WTC11 (cell line): ENCODE measurements at regions not wholly inside any gene's neighbourhood (a gene's known extent, or its start where the extent isn't known, plus 50 kb on each side); places are given as distances from the start of the nearest gene placed in this dataset.

Experiments used
- ATAC-seq: fragments of 200-7000 bp; cut with Tn5 transposase; 2 replicates; pipeline ENCODE4 v1.10.0; 2021; ENCODE audit warnings: mild to moderate bottlenecking, moderate library complexity
- CTCF ChIA-PET: fragments of 300-600 bp; sonication (Branson Sonifier 250); formaldehyde crosslinking; loops from one replicate; lab custom pipeline; 2021; ENCODE audit warnings: antibody characterized with exemption; lab: Charles Lee
- POLR2A ChIA-PET: fragments of 350-600 bp; sonication (Branson Sonifier 250); formaldehyde crosslinking; loops from one replicate; lab custom pipeline; 2021; ENCODE audit warnings: antibody characterized with exemption; lab: Charles Lee
- DNase-seq: peaks from one replicate; pipeline ENCODE4 v3.0.0; 2021; ENCODE audit warnings: low spot score
- H3K27ac Mint-ChIP-seq: 2 replicates; pipeline ENCODE4 v1.8.0; 2021; ENCODE audit warnings: mixed read lengths
- H3K27me3 Mint-ChIP-seq: 2 replicates; pipeline ENCODE4 v1.8.0; 2021; ENCODE audit warnings: low read depth, mild to moderate bottlenecking, moderate library complexity, mixed read lengths
- H3K36me3 Mint-ChIP-seq: 2 replicates; pipeline ENCODE4 v1.8.0; 2021; ENCODE audit warnings: mixed read lengths
- H3K4me1 Mint-ChIP-seq: 2 replicates; pipeline ENCODE4 v1.8.0; 2022; ENCODE audit warnings: mixed read lengths
- H3K4me3 Mint-ChIP-seq: 2 replicates; pipeline ENCODE4 v1.8.0; 2021; ENCODE audit warnings: mild to moderate bottlenecking, moderate library complexity, mixed read lengths
- H3K9me3 Mint-ChIP-seq: 2 replicates; pipeline ENCODE4 v1.8.0; 2021; ENCODE audit warnings: mixed read lengths
- E2F4 ChIP-seq: sonication (generic); formaldehyde crosslinking; IDR thresholded peaks from 2 replicates; pipeline ENCODE4 v1.8.1; 2022; ENCODE audit warnings: low read depth, mild to moderate bottlenecking, moderate library complexity, missing genetic modification reagents, borderline replicate concordance
- ELF4 ChIP-seq: sonication (generic); formaldehyde crosslinking; IDR thresholded peaks from 2 replicates; pipeline ENCODE4 v1.8.1; 2022; ENCODE audit warnings: low read depth, mild to moderate bottlenecking, moderate library complexity, missing genetic modification reagents
- EMX1 ChIP-seq: fragments of 250-450 bp; sonication (Bioruptor Pico); IDR thresholded peaks from 2 replicates; pipeline ENCODE4 v1.8.0; 2021; ENCODE audit warnings: mild to moderate bottlenecking
- ERG ChIP-seq: fragments of 250-450 bp; sonication (Bioruptor Pico); IDR thresholded peaks from 2 replicates; pipeline ENCODE4 v1.8.0; 2021; ENCODE audit warnings: mild to moderate bottlenecking
- FOXK1 ChIP-seq: sonication (generic); formaldehyde crosslinking; IDR thresholded peaks from 2 replicates; pipeline ENCODE4 v1.8.0; 2022; ENCODE audit warnings: mild to moderate bottlenecking, moderate library complexity, missing genetic modification reagents
- FOXP1 ChIP-seq: sonication (generic); formaldehyde crosslinking; IDR thresholded peaks from 2 replicates; pipeline ENCODE4 v1.8.0; 2022; ENCODE audit warnings: missing genetic modification reagents, mild to moderate bottlenecking, moderate library complexity, borderline replicate concordance
- HMGA2 ChIP-seq: fragments of 250-450 bp; sonication (Bioruptor Pico); IDR thresholded peaks from 2 replicates; pipeline ENCODE4 v1.4.0; 2021; ENCODE audit warnings: mild to moderate bottlenecking, moderate library complexity
- KAT7 ChIP-seq: sonication (generic); formaldehyde crosslinking; IDR thresholded peaks from 2 replicates; pipeline ENCODE4 v1.8.1; 2023; ENCODE audit warnings: missing genetic modification reagents, mild to moderate bottlenecking, borderline replicate concordance
- PREB ChIP-seq: sonication (generic); formaldehyde crosslinking; IDR thresholded peaks from 2 replicates; pipeline ENCODE4 v1.8.1; 2022; ENCODE audit warnings: mild to moderate bottlenecking, missing genetic modification reagents, moderate library complexity, borderline replicate concordance
- TP53 ChIP-seq: sonication (generic); formaldehyde crosslinking; IDR thresholded peaks from 2 replicates; pipeline ENCODE4 v1.8.1; 2023; ENCODE audit warnings: mild to moderate bottlenecking, missing genetic modification reagents
- ZNF138 ChIP-seq: sonication (generic); formaldehyde crosslinking; conservative IDR thresholded peaks from 2 replicates; pipeline ENCODE4 v1.8.1; 2022; ENCODE audit warnings: mild to moderate bottlenecking, moderate library complexity, missing genetic modification reagents
- ZNF317 ChIP-seq: sonication (generic); formaldehyde crosslinking; IDR thresholded peaks from 2 replicates; pipeline ENCODE4 v1.8.1; 2023; ENCODE audit warnings: low read depth, mild to moderate bottlenecking, moderate library complexity, missing genetic modification reagents, borderline replicate concordance
- ZNF423 ChIP-seq: fragments of 250-450 bp; sonication (Bioruptor Pico); IDR thresholded peaks from 2 replicates; pipeline ENCODE4 v2.1.2; 2022; ENCODE audit warnings: mild to moderate bottlenecking, moderate library complexity
- TF ChIP-seq, protein P1 (sequence below): fragments of 250-450 bp; sonication (Bioruptor Pico); IDR thresholded peaks from 2 replicates; pipeline ENCODE4 v1.9.0; 2021; ENCODE audit warnings: mild to moderate bottlenecking, borderline replicate concordance
- TF ChIP-seq, protein P2 (sequence below): sonication (generic); formaldehyde crosslinking; IDR thresholded peaks from 2 replicates; pipeline ENCODE4 v1.8.1; 2022; ENCODE audit warnings: low read depth, missing genetic modification reagents, borderline replicate concordance
- TF ChIP-seq, protein P3 (sequence below): fragments of 250-450 bp; sonication (Bioruptor Pico); IDR thresholded peaks from 2 replicates; pipeline ENCODE4 v1.9.0; 2021; ENCODE audit warnings: mild to moderate bottlenecking

GRCh38 chr12:92535961-92536360, 166.8 kb upstream of the PLEKHG7 start:
- Mint-ChIP-seq H3K4me1 (peaks cover 15% of the 10 kb centered on the region), H3K27me3 (no peaks in the 10 kb centered on the region), H3K4me3 (no peak overlapping the region), H3K27ac (no peak overlapping the region), H3K9me3 (no peaks in the 10 kb centered on the region), H3K36me3 (no peaks in the 10 kb centered on the region)
- TF ChIP-seq KAT7 (CRISPR knock-in tag): no peak
- TF ChIP-seq HMGA2 (CRISPR knock-in tag): no peak
- no peak for TF ChIP-seq FOXP1 (CRISPR knock-in tag)
- DNase-seq: no peak
- CTCF ChIA-PET: no interaction called here
- POLR2A ChIA-PET: no interaction called here
- ATAC-seq: no peak

GRCh38 chr12:92533280-92533890, 169.4 kb upstream of the PLEKHG7 start:
- CTCF ChIA-PET: no interaction called here
- no peak overlapping the region for H3K27ac Mint-ChIP-seq
- TF ChIP-seq ZNF423 (CRISPR knock-in tag): no peak
- TF ChIP-seq, protein P1, sequence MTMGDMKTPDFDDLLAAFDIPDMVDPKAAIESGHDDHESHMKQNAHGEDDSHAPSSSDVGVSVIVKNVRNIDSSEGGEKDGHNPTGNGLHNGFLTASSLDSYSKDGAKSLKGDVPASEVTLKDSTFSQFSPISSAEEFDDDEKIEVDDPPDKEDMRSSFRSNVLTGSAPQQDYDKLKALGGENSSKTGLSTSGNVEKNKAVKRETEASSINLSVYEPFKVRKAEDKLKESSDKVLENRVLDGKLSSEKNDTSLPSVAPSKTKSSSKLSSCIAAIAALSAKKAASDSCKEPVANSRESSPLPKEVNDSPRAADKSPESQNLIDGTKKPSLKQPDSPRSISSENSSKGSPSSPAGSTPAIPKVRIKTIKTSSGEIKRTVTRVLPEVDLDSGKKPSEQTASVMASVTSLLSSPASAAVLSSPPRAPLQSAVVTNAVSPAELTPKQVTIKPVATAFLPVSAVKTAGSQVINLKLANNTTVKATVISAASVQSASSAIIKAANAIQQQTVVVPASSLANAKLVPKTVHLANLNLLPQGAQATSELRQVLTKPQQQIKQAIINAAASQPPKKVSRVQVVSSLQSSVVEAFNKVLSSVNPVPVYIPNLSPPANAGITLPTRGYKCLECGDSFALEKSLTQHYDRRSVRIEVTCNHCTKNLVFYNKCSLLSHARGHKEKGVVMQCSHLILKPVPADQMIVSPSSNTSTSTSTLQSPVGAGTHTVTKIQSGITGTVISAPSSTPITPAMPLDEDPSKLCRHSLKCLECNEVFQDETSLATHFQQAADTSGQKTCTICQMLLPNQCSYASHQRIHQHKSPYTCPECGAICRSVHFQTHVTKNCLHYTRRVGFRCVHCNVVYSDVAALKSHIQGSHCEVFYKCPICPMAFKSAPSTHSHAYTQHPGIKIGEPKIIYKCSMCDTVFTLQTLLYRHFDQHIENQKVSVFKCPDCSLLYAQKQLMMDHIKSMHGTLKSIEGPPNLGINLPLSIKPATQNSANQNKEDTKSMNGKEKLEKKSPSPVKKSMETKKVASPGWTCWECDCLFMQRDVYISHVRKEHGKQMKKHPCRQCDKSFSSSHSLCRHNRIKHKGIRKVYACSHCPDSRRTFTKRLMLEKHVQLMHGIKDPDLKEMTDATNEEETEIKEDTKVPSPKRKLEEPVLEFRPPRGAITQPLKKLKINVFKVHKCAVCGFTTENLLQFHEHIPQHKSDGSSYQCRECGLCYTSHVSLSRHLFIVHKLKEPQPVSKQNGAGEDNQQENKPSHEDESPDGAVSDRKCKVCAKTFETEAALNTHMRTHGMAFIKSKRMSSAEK: no peak
- no peak for TF ChIP-seq EMX1
- TF ChIP-seq, protein P2, sequence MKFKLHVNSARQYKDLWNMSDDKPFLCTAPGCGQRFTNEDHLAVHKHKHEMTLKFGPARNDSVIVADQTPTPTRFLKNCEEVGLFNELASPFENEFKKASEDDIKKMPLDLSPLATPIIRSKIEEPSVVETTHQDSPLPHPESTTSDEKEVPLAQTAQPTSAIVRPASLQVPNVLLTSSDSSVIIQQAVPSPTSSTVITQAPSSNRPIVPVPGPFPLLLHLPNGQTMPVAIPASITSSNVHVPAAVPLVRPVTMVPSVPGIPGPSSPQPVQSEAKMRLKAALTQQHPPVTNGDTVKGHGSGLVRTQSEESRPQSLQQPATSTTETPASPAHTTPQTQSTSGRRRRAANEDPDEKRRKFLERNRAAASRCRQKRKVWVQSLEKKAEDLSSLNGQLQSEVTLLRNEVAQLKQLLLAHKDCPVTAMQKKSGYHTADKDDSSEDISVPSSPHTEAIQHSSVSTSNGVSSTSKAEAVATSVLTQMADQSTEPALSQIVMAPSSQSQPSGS (CRISPR knock-in tag): no peak
- TF ChIP-seq, protein P3, sequence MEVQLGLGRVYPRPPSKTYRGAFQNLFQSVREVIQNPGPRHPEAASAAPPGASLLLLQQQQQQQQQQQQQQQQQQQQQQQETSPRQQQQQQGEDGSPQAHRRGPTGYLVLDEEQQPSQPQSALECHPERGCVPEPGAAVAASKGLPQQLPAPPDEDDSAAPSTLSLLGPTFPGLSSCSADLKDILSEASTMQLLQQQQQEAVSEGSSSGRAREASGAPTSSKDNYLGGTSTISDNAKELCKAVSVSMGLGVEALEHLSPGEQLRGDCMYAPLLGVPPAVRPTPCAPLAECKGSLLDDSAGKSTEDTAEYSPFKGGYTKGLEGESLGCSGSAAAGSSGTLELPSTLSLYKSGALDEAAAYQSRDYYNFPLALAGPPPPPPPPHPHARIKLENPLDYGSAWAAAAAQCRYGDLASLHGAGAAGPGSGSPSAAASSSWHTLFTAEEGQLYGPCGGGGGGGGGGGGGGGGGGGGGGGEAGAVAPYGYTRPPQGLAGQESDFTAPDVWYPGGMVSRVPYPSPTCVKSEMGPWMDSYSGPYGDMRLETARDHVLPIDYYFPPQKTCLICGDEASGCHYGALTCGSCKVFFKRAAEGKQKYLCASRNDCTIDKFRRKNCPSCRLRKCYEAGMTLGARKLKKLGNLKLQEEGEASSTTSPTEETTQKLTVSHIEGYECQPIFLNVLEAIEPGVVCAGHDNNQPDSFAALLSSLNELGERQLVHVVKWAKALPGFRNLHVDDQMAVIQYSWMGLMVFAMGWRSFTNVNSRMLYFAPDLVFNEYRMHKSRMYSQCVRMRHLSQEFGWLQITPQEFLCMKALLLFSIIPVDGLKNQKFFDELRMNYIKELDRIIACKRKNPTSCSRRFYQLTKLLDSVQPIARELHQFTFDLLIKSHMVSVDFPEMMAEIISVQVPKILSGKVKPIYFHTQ (CRISPR knock-in tag): no peak
- TF ChIP-seq PREB (CRISPR knock-in tag): no peak
- no peak for TF ChIP-seq ZNF138
- TF ChIP-seq ZNF317 (CRISPR knock-in tag): no peak
- no peak for TF ChIP-seq FOXK1 (CRISPR knock-in tag)
- TF ChIP-seq ERG: no peak
- no peak for TF ChIP-seq TP53
- no peak for TF ChIP-seq E2F4
- no peak for TF ChIP-seq ELF4 (CRISPR knock-in tag)

More at GRCh38 chr12:92533280-92533890, 169.4 kb upstream of the PLEKHG7 start:
- DNase-seq (no peak), ATAC-seq (no peak)
- no peaks in the 10 kb centered on the region for H3K9me3 Mint-ChIP-seq
- H3K4me3 Mint-ChIP-seq: no peak overlapping the region
- H3K36me3 Mint-ChIP-seq: no peaks in the 10 kb centered on the region
- peaks cover 5% of the 10 kb centered on the region; the same call in 1 of the 2 replicates for H3K4me1 Mint-ChIP-seq
- H3K27me3 Mint-ChIP-seq: no peaks in the 10 kb centered on the region
- POLR2A ChIA-PET: no interaction called here
